Smooth muscle cell (in vitro differentiated cells): ENCODE measurements at regions not wholly inside any gene's neighbourhood (a gene's known extent, or its start where the extent isn't known, plus 50 kb on each side); places are given as distances from the start of the nearest gene placed in this dataset.

ENCODE experiments used
- DNase-seq: peaks from one replicate; lab custom pipeline; 2025; ENCODE audit not compliant: unreplicated experiment; lab: John Stamatoyannopoulos, UW
- H2AFZ ChIP-seq: fragments of 200-600 bp; sonication (generic); 2 replicates; pipeline ENCODE4 v1.6.0; 2016; ENCODE audit warnings: antibody characterized with exemption, low read depth, mild to moderate bottlenecking
- H3F3A ChIP-seq: fragments of 200-600 bp; sonication (generic); 2 replicates; pipeline ENCODE4 v1.6.0; 2017; ENCODE audit warnings: antibody characterized with exemption, low read depth
- H3K27ac ChIP-seq: fragments of 200-600 bp; sonication (generic); 2 replicates; pipeline ENCODE4 v1.5.1; 2016; ENCODE audit warnings: low read depth, mild to moderate bottlenecking
- H3K27me3 ChIP-seq: fragments of 200-600 bp; sonication (generic); 2 replicates; pipeline ENCODE4 v1.6.1; 2016; ENCODE audit warnings: low read depth, mild to moderate bottlenecking
- H3K36me3 ChIP-seq: fragments of 200-600 bp; sonication (generic); 2 replicates; pipeline ENCODE4 v1.5.1; 2016; ENCODE audit warnings: low read depth
- H3K4me1 ChIP-seq: fragments of 200-600 bp; sonication (generic); 2 replicates; pipeline ENCODE4 v1.5.1; 2016; ENCODE audit warnings: low read depth
- H3K4me2 ChIP-seq: fragments of 200-600 bp; sonication (generic); 2 replicates; pipeline ENCODE4 v1.6.0; 2016; ENCODE audit warnings: mild to moderate bottlenecking
- H3K4me3 ChIP-seq: fragments of 200-600 bp; sonication (generic); 2 replicates; pipeline ENCODE4 v1.5.1; 2016; ENCODE audit warnings: mild to moderate bottlenecking
- H3K79me2 ChIP-seq: fragments of 200-600 bp; sonication (generic); 2 replicates; pipeline ENCODE4 v1.6.0; 2016; ENCODE audit warnings: low read depth, mild to moderate bottlenecking
- H3K9ac ChIP-seq: fragments of 200-600 bp; sonication (generic); 2 replicates; pipeline ENCODE4 v1.6.0; 2016; ENCODE audit warnings: low read depth
- H3K9me3 ChIP-seq: fragments of 200-600 bp; sonication (generic); replicated peaks from 2 replicates; pipeline ENCODE4 v1.5.1; 2016; ENCODE audit warnings: low read depth
- H4K20me1 ChIP-seq: fragments of 200-600 bp; sonication (generic); 2 replicates; pipeline ENCODE4 v1.6.0; 2016; ENCODE audit warnings: low read depth
- WGBS: methylation state at CpG from one replicate; pipeline ENCODE4 v1.1.7; 2016; ENCODE audit warnings: low lambda C conversion rate; 5-methylcytosine and 5-hydroxymethylcytosine counted together
- TF ChIP-seq, protein P1 (sequence below): fragments of 200-600 bp; sonication (generic); IDR thresholded peaks from 2 replicates; pipeline ENCODE4 v1.5.1; 2017; ENCODE audit warnings: borderline replicate concordance, mild to moderate bottlenecking, antibody characterized with exemption; ENCODE audit not compliant: insufficient read depth, poor library complexity, severe bottlenecking

- no peak for DNase-seq
- TF ChIP-seq, protein P1, sequence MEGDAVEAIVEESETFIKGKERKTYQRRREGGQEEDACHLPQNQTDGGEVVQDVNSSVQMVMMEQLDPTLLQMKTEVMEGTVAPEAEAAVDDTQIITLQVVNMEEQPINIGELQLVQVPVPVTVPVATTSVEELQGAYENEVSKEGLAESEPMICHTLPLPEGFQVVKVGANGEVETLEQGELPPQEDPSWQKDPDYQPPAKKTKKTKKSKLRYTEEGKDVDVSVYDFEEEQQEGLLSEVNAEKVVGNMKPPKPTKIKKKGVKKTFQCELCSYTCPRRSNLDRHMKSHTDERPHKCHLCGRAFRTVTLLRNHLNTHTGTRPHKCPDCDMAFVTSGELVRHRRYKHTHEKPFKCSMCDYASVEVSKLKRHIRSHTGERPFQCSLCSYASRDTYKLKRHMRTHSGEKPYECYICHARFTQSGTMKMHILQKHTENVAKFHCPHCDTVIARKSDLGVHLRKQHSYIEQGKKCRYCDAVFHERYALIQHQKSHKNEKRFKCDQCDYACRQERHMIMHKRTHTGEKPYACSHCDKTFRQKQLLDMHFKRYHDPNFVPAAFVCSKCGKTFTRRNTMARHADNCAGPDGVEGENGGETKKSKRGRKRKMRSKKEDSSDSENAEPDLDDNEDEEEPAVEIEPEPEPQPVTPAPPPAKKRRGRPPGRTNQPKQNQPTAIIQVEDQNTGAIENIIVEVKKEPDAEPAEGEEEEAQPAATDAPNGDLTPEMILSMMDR = no peak
These were observed 1305.0 kb downstream of the PCDH18 start for GRCh38 chr4:136227315-136227714.

DNA sequence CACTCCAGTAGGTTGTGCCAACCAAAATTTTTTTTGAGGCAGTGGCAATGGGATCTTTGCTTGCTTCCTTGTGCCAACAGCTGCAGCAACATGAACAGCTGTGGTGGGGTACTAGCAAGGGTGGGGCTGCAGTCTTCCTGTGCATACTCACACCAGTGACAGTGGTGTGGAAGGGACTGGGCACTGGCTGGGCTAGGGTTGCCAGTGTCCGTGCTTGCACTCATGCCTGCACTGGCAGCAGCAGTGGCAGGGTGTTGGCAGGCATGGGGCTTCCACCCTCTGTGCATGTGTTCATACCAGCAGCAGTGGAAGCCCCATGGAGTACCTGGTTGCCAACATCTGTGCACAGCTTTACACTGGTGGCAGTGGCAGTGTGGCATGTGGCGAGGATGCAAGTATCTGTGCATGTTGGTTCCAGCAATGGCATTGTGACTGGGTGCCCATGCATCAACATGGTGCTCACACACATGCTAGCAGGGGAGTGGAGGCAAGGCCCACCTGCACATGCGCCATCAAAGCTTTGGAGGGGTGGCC, 1312.6 kb downstream of the PCDH18 start:
- H2AFZ ChIP-seq = no peak overlapping the region
- no peaks in the 10 kb centered on the region for H3K36me3 ChIP-seq
- WGBS = 96% methylated on average over 3 of the region's 3 CpGs

More at GRCh38 chr4:136227315-136227714, 1305.0 kb downstream of the PCDH18 start:
- H2AFZ ChIP-seq = no peak overlapping the region
- no peaks in the 10 kb centered on the region for H3K27me3 ChIP-seq
- no peaks in the 10 kb centered on the region for H3K9me3 ChIP-seq
- no peak overlapping the region for H3K4me3 ChIP-seq
- no peaks in the 10 kb centered on the region for H4K20me1 ChIP-seq
- no peaks in the 10 kb centered on the region for H3K79me2 ChIP-seq
- no peak overlapping the region for H3K27ac ChIP-seq
- H3K9ac ChIP-seq = no peak overlapping the region
- H3K4me2 ChIP-seq = no peak overlapping the region
- no peaks in the 10 kb centered on the region for H3F3A ChIP-seq
- no peaks in the 10 kb centered on the region for H3K36me3 ChIP-seq
- peaks cover 8% of the 10 kb centered on the region for H3K4me1 ChIP-seq

DNA sequence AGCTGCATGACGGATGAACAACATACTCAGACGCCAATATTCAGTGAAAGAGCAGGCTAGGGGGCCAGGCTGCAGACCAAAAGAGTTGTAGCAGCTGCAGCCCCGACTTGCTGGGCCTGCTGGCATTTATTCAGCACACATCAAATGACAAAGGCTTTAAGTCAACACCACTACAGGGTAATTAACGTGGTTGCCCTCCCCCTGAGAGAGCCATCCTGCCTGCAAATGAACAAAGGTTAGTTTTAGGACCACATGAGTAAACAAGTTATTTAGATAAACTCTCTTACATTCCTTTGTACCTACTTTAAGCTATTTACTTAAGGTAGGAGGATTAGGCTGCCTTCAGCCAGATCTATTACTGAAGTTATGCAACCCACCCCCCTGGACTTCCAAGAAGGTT, 1329.1 kb downstream of the PCDH18 start:
- H3K36me3 ChIP-seq = no peaks in the 10 kb centered on the region
- TF ChIP-seq, protein P1 = no peak
- H3F3A ChIP-seq = no peaks in the 10 kb centered on the region
- no peaks in the 10 kb centered on the region for H3K27me3 ChIP-seq
- no peaks in the 10 kb centered on the region for H3K79me2 ChIP-seq
- no peaks in the 10 kb centered on the region for H3K4me1 ChIP-seq
- 54% methylated on average over 4 of the region's 4 CpGs for WGBS
- no peaks in the 10 kb centered on the region for H3K9me3 ChIP-seq
- no peak overlapping the region for H3K27ac ChIP-seq
- no peak overlapping the region for H2AFZ ChIP-seq
- DNase-seq = no peak
- H3K4me3 ChIP-seq = no peak overlapping the region
- H3K9ac ChIP-seq = no peak overlapping the region
- H4K20me1 ChIP-seq = no peaks in the 10 kb centered on the region
- H3K4me2 ChIP-seq = no peak overlapping the region

More for the DNA sequence above, 1312.6 kb downstream of the PCDH18 start:
- Histone ChIP-seq H3K79me2 (no peaks in the 10 kb centered on the region), H3K4me3 (no peak overlapping the region), H3K9ac (no peak overlapping the region), H3K4me1 (no peaks in the 10 kb centered on the region), H3F3A (no peaks in the 10 kb centered on the region), H3K27ac (no peak overlapping the region), H4K20me1 (no peaks in the 10 kb centered on the region), H3K9me3 (no peaks in the 10 kb centered on the region), H3K4me2 (no peak overlapping the region), H3K27me3 (no peaks in the 10 kb centered on the region)
- DNase-seq = no peak
- TF ChIP-seq, protein P1 = no peak

GRCh38 chr4:136198358-136198757, 1333.9 kb downstream of the PCDH18 start:
- Histone ChIP-seq H3K9ac (no peak overlapping the region), H3K27me3 (no peaks in the 10 kb centered on the region), H3K4me2 (no peak overlapping the region), H3K36me3 (no peaks in the 10 kb centered on the region), H3K9me3 (no peaks in the 10 kb centered on the region), H3K27ac (no peak overlapping the region), H3K79me2 (no peaks in the 10 kb centered on the region), H2AFZ (no peak overlapping the region), H3F3A (no peaks in the 10 kb centered on the region), H3K4me1 (no peaks in the 10 kb centered on the region), H4K20me1 (no peaks in the 10 kb centered on the region), H3K4me3 (no peak overlapping the region)
- TF ChIP-seq, protein P1 = no peak
- DNase-seq = no peak
- 94% methylated on average over 1 of the region's 1 CpG for WGBS
